Ascending aorta (tissue), 2 donors: ENCODE measurements at regions not wholly inside any gene's neighbourhood (a gene's known extent, or its start where the extent isn't known, plus 50 kb on each side); places are given as distances from the start of the nearest gene placed in this dataset.

Experiments used
- DNase-seq, 2 donors: peaks; one replicate each; pipeline ENCODE4 v3.0.0-alpha.2; 2019; ENCODE audit warnings: low spot score in 2 of 2
- H3K27ac ChIP-seq, 2 donors: fragments of 200-600 bp; sonication (generic); one replicate each; pipeline ENCODE4 v1.5.1; 2016 to 2017; ENCODE audit warnings: mild to moderate bottlenecking in 1 of 2
- H3K27me3 ChIP-seq: fragments of 200-600 bp; sonication (generic); one replicate; pipeline ENCODE4 v1.5.1; 2017
- H3K36me3 ChIP-seq, 2 donors: fragments of 200-600 bp; sonication (generic); one replicate each; pipeline ENCODE4 v1.5.1; 2016
- H3K4me1 ChIP-seq, 2 donors: fragments of 200-600 bp; sonication (generic); one replicate each; pipeline ENCODE4 v1.5.1; 2016 to 2017; ENCODE audit warnings: mild to moderate bottlenecking in 1 of 2
- H3K4me3 ChIP-seq, 2 donors: fragments of 200-600 bp; sonication (generic); one replicate each; pipeline ENCODE4 v1.5.1; 2016 to 2017; ENCODE audit warnings: mild to moderate bottlenecking in 1 of 2
- H3K9me3 ChIP-seq, 2 donors: fragments of 200-600 bp; sonication (generic); one replicate each; pipeline ENCODE4 v1.5.1; 2016
- intact Hi-C: fragments of 100-400 bp; cut with DNase I; formaldehyde crosslinking; loops from one replicate; pipeline ENCODE4 v1.15.1; 2023
- TF ChIP-seq, protein P1 (sequence below), 3 experiments: fragments of 200-600 bp in 2 of 3; fragments of 450-650 bp in 1 of 3; sonication (generic) in 2 of 3; IDR thresholded peaks; one replicate each; pipeline ENCODE4 v1.5.1; 2016 to 2019; ENCODE audit warnings: antibody characterized with exemption in 3 of 3, mild to moderate bottlenecking in 1 of 3, moderate library complexity in 1 of 3

DNA sequence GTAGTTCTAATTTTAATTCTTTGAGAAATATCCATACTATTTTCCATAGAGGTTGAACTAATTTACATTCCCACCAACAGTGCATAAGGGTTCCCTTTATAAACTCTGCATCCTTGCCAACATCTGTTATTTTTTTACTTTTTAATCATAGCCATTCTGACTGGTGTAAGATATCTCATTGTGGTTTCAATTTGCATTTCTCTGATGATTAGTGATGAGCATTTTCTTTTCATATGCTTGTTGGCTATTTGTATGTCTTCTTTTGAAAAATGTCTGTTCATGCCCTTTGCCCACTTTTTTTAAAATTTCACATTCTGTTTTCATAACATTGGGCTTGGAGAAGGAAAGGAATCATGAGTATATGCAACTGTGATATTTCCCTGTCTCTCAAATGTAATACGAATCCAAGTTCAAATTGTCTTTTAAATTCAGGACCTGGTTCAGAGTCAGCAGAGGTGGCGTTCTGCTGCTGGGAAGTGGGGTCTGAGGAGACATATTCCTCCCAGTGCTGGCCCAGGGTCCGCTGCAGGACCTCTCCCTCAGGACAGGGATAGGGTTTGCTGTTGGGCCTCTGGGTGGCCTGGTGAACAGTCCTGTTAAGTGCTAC lies 81.2 kb upstream of the ETV6 start:
- Histone ChIP-seq H3K4me3 (no peak overlapping the region), H3K9me3 (no peaks in the 10 kb centered on the region), H3K4me1 (no peaks in the 10 kb centered on the region), H3K36me3 (no peaks in the 10 kb centered on the region), H3K27me3 (no peaks in the 10 kb centered on the region), H3K27ac (no peak overlapping the region)
- intact Hi-C loops, result no loop called here
- DNase-seq, result no peak
- TF ChIP-seq, protein P1, sequence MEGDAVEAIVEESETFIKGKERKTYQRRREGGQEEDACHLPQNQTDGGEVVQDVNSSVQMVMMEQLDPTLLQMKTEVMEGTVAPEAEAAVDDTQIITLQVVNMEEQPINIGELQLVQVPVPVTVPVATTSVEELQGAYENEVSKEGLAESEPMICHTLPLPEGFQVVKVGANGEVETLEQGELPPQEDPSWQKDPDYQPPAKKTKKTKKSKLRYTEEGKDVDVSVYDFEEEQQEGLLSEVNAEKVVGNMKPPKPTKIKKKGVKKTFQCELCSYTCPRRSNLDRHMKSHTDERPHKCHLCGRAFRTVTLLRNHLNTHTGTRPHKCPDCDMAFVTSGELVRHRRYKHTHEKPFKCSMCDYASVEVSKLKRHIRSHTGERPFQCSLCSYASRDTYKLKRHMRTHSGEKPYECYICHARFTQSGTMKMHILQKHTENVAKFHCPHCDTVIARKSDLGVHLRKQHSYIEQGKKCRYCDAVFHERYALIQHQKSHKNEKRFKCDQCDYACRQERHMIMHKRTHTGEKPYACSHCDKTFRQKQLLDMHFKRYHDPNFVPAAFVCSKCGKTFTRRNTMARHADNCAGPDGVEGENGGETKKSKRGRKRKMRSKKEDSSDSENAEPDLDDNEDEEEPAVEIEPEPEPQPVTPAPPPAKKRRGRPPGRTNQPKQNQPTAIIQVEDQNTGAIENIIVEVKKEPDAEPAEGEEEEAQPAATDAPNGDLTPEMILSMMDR (IDR thresholded peaks at IDR 0.05), result no peak

DNA sequence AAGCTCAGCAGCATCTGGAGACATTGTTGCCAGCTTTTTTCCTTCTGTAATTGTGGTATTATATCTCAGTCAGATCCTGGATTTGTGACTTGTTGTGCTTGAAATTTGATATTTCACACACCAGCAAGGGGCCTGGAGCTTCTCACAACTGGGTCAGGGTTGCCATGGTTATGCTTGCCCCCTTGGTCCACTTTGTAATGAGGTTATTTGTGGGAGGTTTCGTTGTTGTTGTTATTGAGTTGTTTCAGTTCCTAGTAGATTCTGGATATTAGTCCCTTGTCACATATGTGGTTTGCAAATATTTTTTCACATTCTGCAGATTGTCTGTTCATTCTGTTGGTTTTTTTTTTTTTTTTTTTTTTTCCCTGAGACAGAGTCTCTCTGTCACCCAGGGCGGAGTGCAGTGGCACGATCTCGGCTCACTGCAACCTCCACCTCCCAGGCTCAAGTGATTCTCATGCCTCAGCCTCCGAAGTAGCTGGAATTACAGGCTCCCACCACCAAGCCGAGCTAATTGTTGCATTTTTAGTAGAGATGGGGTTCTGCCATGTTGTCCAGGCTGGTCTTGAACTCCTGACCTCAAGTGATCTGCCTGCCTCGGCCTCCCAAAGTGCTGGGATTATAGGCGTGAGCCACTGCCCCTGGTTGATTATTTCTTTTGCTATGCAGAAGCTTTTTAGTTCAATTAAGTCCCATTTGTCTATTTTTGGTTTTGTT lies 80.6 kb upstream of the ETV6 start:
- Histone ChIP-seq H3K27ac (no peak overlapping the region), H3K27me3 (no peaks in the 10 kb centered on the region), H3K4me3 (no peak overlapping the region), H3K9me3 (no peaks in the 10 kb centered on the region), H3K36me3 (no peaks in the 10 kb centered on the region), H3K4me1 (no peaks in the 10 kb centered on the region)
- intact Hi-C loops, result no loop called here
- TF ChIP-seq, protein P1 (IDR thresholded peaks at IDR 0.05), result no peak
- no peak for DNase-seq

DNA sequence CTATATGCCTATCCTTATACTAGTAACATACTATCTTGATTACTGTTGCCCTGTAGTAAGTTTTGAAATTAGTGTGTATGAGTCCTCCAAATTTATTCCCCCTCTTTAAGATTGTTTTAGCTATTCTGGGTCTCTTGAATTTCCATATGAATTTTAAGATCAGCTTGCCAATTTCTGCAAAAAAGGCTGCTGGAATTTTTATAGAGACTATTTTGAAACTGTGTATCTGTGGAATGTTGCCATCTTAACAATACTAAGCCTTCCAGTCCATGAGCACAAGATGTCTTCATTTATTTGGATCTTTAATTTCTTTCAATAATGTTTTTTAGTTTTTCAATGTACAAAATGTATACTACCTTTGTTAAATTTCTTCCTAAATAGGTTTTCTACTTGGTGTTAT lies 79.8 kb upstream of the ETV6 start:
- intact Hi-C loops, result loop anchor here (10.0 kb wide), 2 partner anchors 785 to 1145 kb away; partner anchors contain the start of genes BORCS5, CDKN1B and MANSC1
- Histone ChIP-seq H3K9me3 (no peaks in the 10 kb centered on the region), H3K4me3 (no peak overlapping the region), H3K4me1 (no peaks in the 10 kb centered on the region), H3K27ac (no peak overlapping the region), H3K27me3 (no peaks in the 10 kb centered on the region), H3K36me3 (no peaks in the 10 kb centered on the region)
- TF ChIP-seq, protein P1 (IDR thresholded peaks at IDR 0.05), result no peak
- no peak for DNase-seq

DNA sequence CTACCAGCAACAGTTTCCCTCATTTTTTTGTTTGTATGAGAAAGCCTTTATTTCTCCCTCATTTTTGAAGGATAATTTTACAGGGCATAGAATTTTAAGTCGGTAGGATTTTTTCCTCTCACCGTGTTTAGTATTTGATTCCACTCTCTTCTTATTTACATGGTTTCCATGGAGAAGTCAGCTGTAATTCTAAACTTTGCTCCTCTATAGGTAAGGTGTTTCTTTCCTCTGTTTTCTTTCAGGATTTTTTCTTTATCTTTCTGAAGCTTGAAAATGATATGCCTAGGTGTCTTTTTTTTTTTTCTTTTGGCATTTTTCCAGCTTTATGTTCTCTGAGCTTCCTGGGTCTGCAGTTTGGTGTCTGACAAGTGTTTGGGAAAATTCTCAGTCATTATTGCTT lies 75.6 kb upstream of the ETV6 start:
- H3K4me3 ChIP-seq, result no peak overlapping the region
- H3K4me1 ChIP-seq, result peaks cover 0 to 11% of the 10 kb centered on the region in 2 donors
- no peak for DNase-seq
- TF ChIP-seq, protein P1 (IDR thresholded peaks at IDR 0.05), result no peak
- no peak overlapping the region for H3K27ac ChIP-seq
- H3K9me3 ChIP-seq, result no peaks in the 10 kb centered on the region
- H3K27me3 ChIP-seq, result no peaks in the 10 kb centered on the region
- no peaks in the 10 kb centered on the region for H3K36me3 ChIP-seq
- intact Hi-C loops, result loop anchor here (10.0 kb wide), 2 partner anchors 781 to 1141 kb away; partner anchors contain the start of genes BORCS5, CDKN1B and MANSC1

DNA sequence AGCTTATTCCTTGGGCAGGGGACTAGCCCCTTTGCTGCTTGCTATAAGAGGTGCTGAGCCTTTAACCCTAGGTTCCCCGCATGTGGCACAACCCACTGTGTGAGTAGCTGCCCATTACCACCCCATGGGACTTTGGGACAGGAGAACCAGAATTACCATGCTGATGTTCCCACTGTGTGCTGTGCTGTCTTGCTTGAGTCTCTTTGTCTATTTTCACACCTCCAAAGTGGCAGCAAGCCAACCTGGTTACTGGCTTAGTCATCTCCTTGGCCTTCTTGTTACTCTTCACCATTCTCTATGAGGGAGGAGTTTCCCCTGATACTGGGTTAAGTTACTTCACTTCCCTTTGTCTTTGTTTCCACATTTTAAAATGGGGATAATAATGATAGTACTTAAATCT lies 73.4 kb upstream of the ETV6 start:
- DNase-seq, result no peak
- Histone ChIP-seq H3K9me3 (no peaks in the 10 kb centered on the region), H3K36me3 (no peaks in the 10 kb centered on the region), H3K4me1 (peaks cover 6 to 31% of the 10 kb centered on the region in 2 donors), H3K27me3 (no peaks in the 10 kb centered on the region), H3K4me3 (no peak overlapping the region), H3K27ac (no peak overlapping the region)
- intact Hi-C loops, result loop anchor here (10.0 kb wide), 2 partner anchors 779 to 1139 kb away; partner anchors contain the start of genes BORCS5, CDKN1B and MANSC1
- TF ChIP-seq, protein P1 (IDR thresholded peaks at IDR 0.05), result no peak
